Sciatic nerve (tissue), 2 donors: ENCODE measurements at regions not wholly inside any gene's neighbourhood (a gene's known extent, or its start where the extent isn't known, plus 50 kb on each side); places are given as distances from the start of the nearest gene placed in this dataset.
A peak's percentile ranks its signal among the peaks of the same experiment; 100 is the strongest.
"Not testable (repeated sequence)": the region's sequence is repeated elsewhere in the genome, so short reads cannot be mapped to it uniquely, and the experiment has no call there.

Source experiments
- ATAC-seq: fragments of 200-7000 bp; cut with Tn5 transposase; one replicate; pipeline ENCODE4 v1.9.1; 2020; ENCODE audit warnings: mild to moderate bottlenecking, moderate library complexity
- DNase-seq: peaks from one replicate; pipeline ENCODE4 v3.0.0-alpha.2; 2020; ENCODE audit warnings: low spot score
- intact Hi-C: fragments of 100-400 bp; cut with DNase I; formaldehyde crosslinking; loops from one replicate; pipeline ENCODE4 v1.14.2; 2022
- donor health status: DM: no; HTN: no; CAD: no.
- donor health status: DM: no; HTN: no; CAD: no.

- intact Hi-C loops = no loop called here
- DNase-seq (no peak), ATAC-seq (no peak)
These were observed 356.7 kb downstream of the QKI start for GRCh38 chr6:163771180-163771579.

GRCh38 chr6:163768905-163769304 is 354.4 kb downstream of the QKI start:
- intact Hi-C loops = no loop called here
- DNase-seq (no peak), ATAC-seq (no peak)

- ATAC-seq (no peak), DNase-seq (no peak)
- intact Hi-C loops = no loop called here
These were observed 352.4 kb downstream of the QKI start for GRCh38 chr6:163766936-163767335.

- no peak for ATAC-seq
- no peak for DNase-seq
- intact Hi-C loops = no loop called here
These were observed 350.8 kb downstream of the QKI start for GRCh38 chr6:163765335-163765734.

- ATAC-seq (peak; percentile 90), DNase-seq (no peak)
- intact Hi-C loops = no loop called here
These were observed 350.0 kb downstream of the QKI start for GRCh38 chr6:163764565-163764964.

- intact Hi-C loops = no loop called here
- DNase-seq (no peak), ATAC-seq (no peak)
These were observed 347.0 kb downstream of the QKI start for GRCh38 chr6:163761481-163761880.

GRCh38 chr6:163760860-163761259 is 346.3 kb downstream of the QKI start:
- ATAC-seq (no peak), DNase-seq (no peak)
- intact Hi-C loops = no loop called here

- intact Hi-C loops = no loop called here
- DNase-seq (no peak), ATAC-seq (no peak)
These were observed 345.0 kb downstream of the QKI start for GRCh38 chr6:163759542-163759941.

GRCh38 chr6:163757520-163757919 is 343.0 kb downstream of the QKI start:
- no peak for ATAC-seq
- DNase-seq = no peak
- intact Hi-C loops = no loop called here

GRCh38 chr6:163756079-163756478 is 341.6 kb downstream of the QKI start:
- no peak for DNase-seq
- peak; percentile 72 for ATAC-seq
- intact Hi-C loops = no loop called here

- no peak for DNase-seq
- no peak for ATAC-seq
- intact Hi-C loops = no loop called here
These were observed 340.3 kb downstream of the QKI start for GRCh38 chr6:163754866-163755265.

GRCh38 chr6:163753430-163753829 is 338.9 kb downstream of the QKI start:
- no peak for DNase-seq
- intact Hi-C loops = no loop called here
- no peak for ATAC-seq

GRCh38 chr6:163752446-163752845 is 337.9 kb downstream of the QKI start:
- ATAC-seq = no peak
- DNase-seq = no peak
- intact Hi-C loops = no loop called here

- ATAC-seq = peak; percentile 29
- DNase-seq = no peak
- intact Hi-C loops = no loop called here
These were observed 336.6 kb downstream of the QKI start for GRCh38 chr6:163751032-163751525.

GRCh38 chr6:163750431-163751031 is 336.0 kb downstream of the QKI start:
- DNase-seq (no peak), ATAC-seq (no peak)
- intact Hi-C loops = no loop called here

GRCh38 chr6:163748886-163749285 is 334.4 kb downstream of the QKI start:
- ATAC-seq (no peak), DNase-seq (no peak)
- intact Hi-C loops = no loop called here

GRCh38 chr6:163748036-163748435 is 333.5 kb downstream of the QKI start:
- DNase-seq (no peak), ATAC-seq (no peak)
- intact Hi-C loops = no loop called here

- intact Hi-C loops, ATAC-seq, DNase-seq: not testable (repeated sequence)
These were observed 332.5 kb downstream of the QKI start for GRCh38 chr6:163747058-163747457.

- ATAC-seq (peak; percentile 80), DNase-seq (no peak)
- intact Hi-C loops = no loop called here
These were observed 331.2 kb downstream of the QKI start for GRCh38 chr6:163745536-163746400.

GRCh38 chr6:163744256-163744925 is 329.9 kb downstream of the QKI start:
- intact Hi-C loops = no loop called here
- ATAC-seq = no peak

More at GRCh38 chr6:163744256-163744925, 329.9 kb downstream of the QKI start:
- DNase-seq = no peak
